Hepatocyte (in vitro differentiated cells): ENCODE measurements at regions not wholly inside any gene's neighbourhood (a gene's known extent, or its start where the extent isn't known, plus 50 kb on each side); places are given as distances from the start of the nearest gene placed in this dataset.

Experiments
- DNase-seq: peaks from one replicate; pipeline ENCODE4 v3.0.0-alpha.2; 2016; ENCODE audit warnings: low spot score
- H2AFZ ChIP-seq: fragments of 200-600 bp; sonication (generic); 2 replicates; pipeline ENCODE4 v1.6.0; 2016; ENCODE audit warnings: antibody characterized with exemption, mild to moderate bottlenecking
- H3K27ac ChIP-seq: fragments of 200-600 bp; sonication (generic); 2 replicates; pipeline ENCODE4 v1.5.1; 2016; ENCODE audit warnings: mild to moderate bottlenecking
- H3K27me3 ChIP-seq: fragments of 200-600 bp; sonication (generic); 2 replicates; pipeline ENCODE4 v1.6.1; 2016
- H3K36me3 ChIP-seq: fragments of 200-600 bp; sonication (generic); replicated peaks from 2 replicates; pipeline ENCODE4 v1.5.1; 2016; ENCODE audit warnings: low read depth; ENCODE audit not compliant: insufficient read depth
- H3K4me1 ChIP-seq: fragments of 200-600 bp; sonication (generic); 2 replicates; pipeline ENCODE4 v1.5.1; 2016; ENCODE audit warnings: mild to moderate bottlenecking, moderate library complexity; ENCODE audit not compliant: insufficient read depth
- H3K4me2 ChIP-seq: fragments of 200-600 bp; sonication (generic); 2 replicates; pipeline ENCODE4 v1.6.0; 2016
- H3K4me3 ChIP-seq: fragments of 200-600 bp; sonication (generic); 2 replicates; pipeline ENCODE4 v1.5.1; 2016; ENCODE audit warnings: mild to moderate bottlenecking
- H3K79me2 ChIP-seq: fragments of 200-600 bp; sonication (generic); 2 replicates; pipeline ENCODE4 v1.6.0; 2017; ENCODE audit warnings: mild to moderate bottlenecking
- H3K9me2 ChIP-seq: fragments of 200-600 bp; sonication (generic); replicated peaks from 2 replicates; pipeline ENCODE4 v1.6.0; 2017; ENCODE audit warnings: mild to moderate bottlenecking; ENCODE audit not compliant: insufficient read depth
- H3K9me3 ChIP-seq: fragments of 200-600 bp; sonication (generic); 2 replicates; pipeline ENCODE4 v1.5.1; 2016; ENCODE audit warnings: low read depth, mild to moderate bottlenecking
- H4K20me1 ChIP-seq: fragments of 200-600 bp; sonication (generic); 2 replicates; pipeline ENCODE4 v1.6.0; 2016; ENCODE audit warnings: mild to moderate bottlenecking; ENCODE audit not compliant: insufficient read depth, poor library complexity, severe bottlenecking
- CTCF ChIP-seq: fragments of 200-600 bp; sonication (generic); IDR thresholded peaks from 2 replicates; pipeline ENCODE4 v1.5.1; 2016; ENCODE audit warnings: antibody characterized with exemption, mild to moderate bottlenecking; ENCODE audit not compliant: poor library complexity
- EZH2 ChIP-seq: fragments of 200-600 bp; sonication (generic); IDR thresholded peaks from 2 replicates; pipeline ENCODE4 v1.6.1; 2016; ENCODE audit warnings: antibody characterized with exemption, mild to moderate bottlenecking, borderline replicate concordance
- EZH2phosphoT487 ChIP-seq: fragments of 200-600 bp; sonication (generic); IDR thresholded peaks from one replicate; pipeline ENCODE4 v1.6.1; 2018; ENCODE audit warnings: antibody characterized with exemption, mild to moderate bottlenecking, low read depth, moderate library complexity; ENCODE audit not compliant: unreplicated experiment, severe bottlenecking
- WGBS: methylation state at CpG from one replicate; pipeline ENCODE4 v1.1.6; 2016; ENCODE audit warnings: low lambda C conversion rate; ENCODE audit errors: missing lambda C conversion rate; 5-methylcytosine and 5-hydroxymethylcytosine counted together

- no peaks in the 10 kb centered on the region for H3K27me3 ChIP-seq
- no peak overlapping the region for H2AFZ ChIP-seq
- no peaks in the 10 kb centered on the region for H3K9me3 ChIP-seq
- no peak overlapping the region for H3K4me3 ChIP-seq
- no peak for TF ChIP-seq CTCF
- no peak for TF ChIP-seq EZH2
- TF ChIP-seq EZH2phosphoT487 = no peak
- no peaks in the 10 kb centered on the region for H3K4me1 ChIP-seq
- no peaks in the 10 kb centered on the region for H3K36me3 ChIP-seq
- H3K4me2 ChIP-seq = no peak overlapping the region
- no peak overlapping the region for H3K27ac ChIP-seq
- H3K79me2 ChIP-seq = no peaks in the 10 kb centered on the region
- no peaks in the 10 kb centered on the region for H4K20me1 ChIP-seq
- WGBS = 63% methylated on average over 8 of the region's 8 CpGs
- no peaks in the 10 kb centered on the region for H3K9me2 ChIP-seq
- no peak for DNase-seq
Measured at GRCh38 chr20:48198929-48199451, 413.7 kb upstream of the SULF2 start.

- 52% methylated on average over 14 of the region's 14 CpGs for WGBS
- TF ChIP-seq CTCF (no peak), EZH2 (no peak), EZH2phosphoT487 (no peak)
- Histone ChIP-seq H4K20me1 (no peaks in the 10 kb centered on the region), H3K4me3 (no peak overlapping the region), H3K4me2 (no peak overlapping the region), H3K79me2 (no peaks in the 10 kb centered on the region), H3K27ac (no peak overlapping the region), H2AFZ (no peak overlapping the region), H3K9me3 (no peaks in the 10 kb centered on the region), H3K36me3 (no peaks in the 10 kb centered on the region), H3K4me1 (no peaks in the 10 kb centered on the region), H3K9me2 (no peaks in the 10 kb centered on the region), H3K27me3 (no peaks in the 10 kb centered on the region)
- no peak for DNase-seq
Measured at GRCh38 chr20:48197066-48197465, 411.8 kb upstream of the SULF2 start.

GRCh38 chr20:48196486-48196885, 411.2 kb upstream of the SULF2 start:
- WGBS = 63% methylated on average over 9 of the region's 10 CpGs
- H3K79me2 ChIP-seq = no peaks in the 10 kb centered on the region
- TF ChIP-seq EZH2 = no peak
- TF ChIP-seq EZH2phosphoT487 = no peak
- no peak for TF ChIP-seq CTCF
- no peaks in the 10 kb centered on the region for H4K20me1 ChIP-seq
- no peaks in the 10 kb centered on the region for H3K9me3 ChIP-seq
- no peaks in the 10 kb centered on the region for H3K36me3 ChIP-seq
- H3K27ac ChIP-seq = no peak overlapping the region
- no peak overlapping the region for H3K4me2 ChIP-seq
- peaks cover under 1% of the 10 kb centered on the region for H3K4me1 ChIP-seq
- no peak overlapping the region for H3K4me3 ChIP-seq
- no peak for DNase-seq
- no peak overlapping the region for H2AFZ ChIP-seq
- no peaks in the 10 kb centered on the region for H3K27me3 ChIP-seq
- H3K9me2 ChIP-seq = no peaks in the 10 kb centered on the region

GRCh38 chr20:48196001-48196400, 410.7 kb upstream of the SULF2 start:
- Histone ChIP-seq H2AFZ (no peak overlapping the region), H3K4me2 (no peak overlapping the region), H3K79me2 (no peaks in the 10 kb centered on the region), H3K27ac (no peak overlapping the region), H3K36me3 (no peaks in the 10 kb centered on the region), H3K4me1 (peaks cover 6% of the 10 kb centered on the region), H3K27me3 (no peaks in the 10 kb centered on the region), H3K9me2 (no peaks in the 10 kb centered on the region), H4K20me1 (no peaks in the 10 kb centered on the region), H3K4me3 (no peak overlapping the region), H3K9me3 (no peaks in the 10 kb centered on the region)
- 61% methylated on average over 5 of the region's 5 CpGs for WGBS
- no peak for DNase-seq
- TF ChIP-seq EZH2 (no peak), CTCF (no peak), EZH2phosphoT487 (no peak)
